ENCODE measurements at regions not wholly inside any gene's neighbourhood (a gene's known extent, or its start where the extent isn't known, plus 50 kb on each side); places are given as distances from the start of the nearest gene placed in this dataset.

DNA sequence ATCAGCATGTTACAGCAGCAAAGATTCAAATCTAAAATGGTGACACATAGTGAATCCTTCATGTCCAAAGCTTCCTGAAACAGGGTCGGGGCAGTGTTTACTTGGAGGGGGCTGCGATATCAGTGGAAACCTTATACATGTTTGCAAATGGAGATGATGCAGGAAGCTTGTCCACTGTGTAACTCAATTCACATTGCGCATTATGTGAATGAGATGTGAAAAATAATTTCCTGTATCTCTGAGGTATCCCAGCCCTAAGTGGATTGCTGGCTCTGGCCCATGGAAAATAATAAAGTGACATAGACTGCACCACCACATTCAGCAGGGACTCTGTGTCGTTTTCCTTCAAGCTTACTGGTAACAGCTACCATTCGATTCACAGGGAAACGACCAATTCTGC lies 505.5 kb downstream of the GALR1 start:
- no peak for DNase-seq (ENCODE audit: low read depth)

DNA sequence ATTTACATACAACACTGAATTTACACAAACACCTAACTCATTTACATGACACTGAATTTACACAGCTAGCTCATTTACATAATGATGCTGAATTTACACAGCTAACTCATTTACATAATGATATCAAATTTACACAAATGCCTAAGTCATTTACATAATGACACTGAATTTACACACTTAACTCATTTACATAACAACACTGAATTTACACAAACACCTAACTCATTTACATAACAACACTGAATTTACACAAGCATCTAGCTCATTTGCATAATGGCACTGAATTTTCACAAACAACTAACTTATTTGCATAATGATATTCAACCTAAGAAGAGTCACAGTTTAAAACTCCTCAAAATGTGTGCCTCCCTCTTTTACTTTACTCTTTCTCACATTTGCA lies 511.7 kb downstream of the GALR1 start:
- no peak for DNase-seq (ENCODE audit: low read depth)

DNA sequence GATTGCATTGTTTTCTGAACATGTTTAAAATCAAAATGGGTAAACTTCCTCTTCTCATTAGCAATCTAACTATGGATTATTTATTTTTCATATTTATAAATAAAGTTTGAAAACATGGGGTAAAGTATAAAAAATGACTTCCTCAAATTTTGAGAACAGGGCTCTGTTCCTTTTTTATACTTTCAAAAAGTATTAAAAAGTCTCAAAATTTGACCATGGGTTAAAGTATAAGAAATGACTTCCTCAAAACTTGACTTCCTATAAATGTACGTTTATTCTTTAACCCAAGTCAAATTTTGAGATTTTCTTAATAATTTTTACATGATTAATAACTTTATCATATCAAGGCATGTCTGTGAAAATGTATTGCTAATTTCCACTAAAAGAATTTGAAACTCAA lies 512.4 kb downstream of the GALR1 start:
- no peak for DNase-seq (ENCODE audit: low read depth)

DNA sequence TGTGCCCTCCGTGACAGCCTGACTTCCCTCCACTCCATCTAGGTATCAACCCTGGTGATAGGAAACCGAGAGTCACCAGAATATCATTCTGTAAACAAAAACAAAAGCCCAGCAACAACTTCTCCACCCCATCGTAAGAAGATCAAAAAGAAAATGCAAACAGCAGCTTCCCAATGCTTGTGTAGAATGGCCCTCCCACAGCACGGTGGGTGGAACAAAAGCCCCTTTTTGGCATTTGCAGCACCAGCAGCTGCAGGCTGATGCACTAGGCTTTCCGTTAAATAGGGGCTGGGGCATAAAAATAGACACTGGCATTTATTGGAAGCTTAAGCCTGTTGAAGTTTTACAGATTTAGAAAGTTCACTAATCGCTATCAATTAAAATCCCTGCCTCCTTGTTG lies 513.0 kb downstream of the GALR1 start:
- DNase-seq (ENCODE audit: low read depth) = no peak

DNA sequence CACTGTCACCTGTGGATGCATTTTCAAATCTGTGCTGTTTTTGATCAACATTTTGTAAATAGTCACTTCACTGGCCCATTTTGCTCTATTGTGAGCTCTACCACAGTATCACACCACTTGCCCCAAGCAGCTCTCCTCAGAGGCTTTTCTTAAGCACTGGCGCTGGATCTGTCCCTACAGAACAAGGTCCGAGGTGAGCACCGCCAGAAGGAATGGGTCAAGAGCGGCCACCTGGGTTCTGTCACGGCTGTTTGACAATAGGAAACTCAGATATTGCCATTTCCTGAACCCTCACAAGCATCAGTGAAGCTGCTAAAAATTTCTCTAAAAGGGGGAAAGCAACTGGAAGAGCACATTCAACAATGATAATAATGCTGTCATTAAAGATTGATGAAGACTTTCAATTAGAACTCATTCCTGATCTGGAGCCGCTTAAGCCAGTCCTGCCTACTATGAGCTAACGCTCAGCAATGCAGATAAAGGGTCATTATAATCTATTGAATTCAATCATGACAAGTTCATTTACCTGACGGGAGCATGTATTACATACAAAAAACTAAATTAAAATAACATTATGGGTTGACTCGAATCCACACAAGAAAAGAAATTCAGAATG lies 514.0 kb downstream of the GALR1 start:
- no peak for DNase-seq (ENCODE audit: low read depth)

DNA sequence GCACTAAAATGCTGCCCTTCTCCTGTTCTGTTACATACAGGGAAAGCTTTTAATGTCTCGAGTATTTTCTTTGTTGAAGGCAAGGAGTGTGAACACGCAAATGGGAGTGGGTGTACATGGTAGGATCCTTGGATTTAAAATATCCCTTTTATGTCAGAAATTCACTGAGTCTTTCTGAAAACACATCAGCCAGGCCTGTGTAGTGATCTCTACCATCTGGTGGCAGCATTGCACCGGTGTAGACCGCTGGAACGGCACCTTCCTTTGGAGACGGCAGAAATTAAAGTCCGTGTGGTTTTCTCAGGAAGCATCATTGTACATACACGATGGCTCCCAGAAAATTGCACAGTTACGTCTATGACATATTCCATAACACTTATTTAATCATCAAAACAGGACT lies 515.8 kb downstream of the GALR1 start:
- DNase-seq (ENCODE audit: low read depth) = no peak

DNA sequence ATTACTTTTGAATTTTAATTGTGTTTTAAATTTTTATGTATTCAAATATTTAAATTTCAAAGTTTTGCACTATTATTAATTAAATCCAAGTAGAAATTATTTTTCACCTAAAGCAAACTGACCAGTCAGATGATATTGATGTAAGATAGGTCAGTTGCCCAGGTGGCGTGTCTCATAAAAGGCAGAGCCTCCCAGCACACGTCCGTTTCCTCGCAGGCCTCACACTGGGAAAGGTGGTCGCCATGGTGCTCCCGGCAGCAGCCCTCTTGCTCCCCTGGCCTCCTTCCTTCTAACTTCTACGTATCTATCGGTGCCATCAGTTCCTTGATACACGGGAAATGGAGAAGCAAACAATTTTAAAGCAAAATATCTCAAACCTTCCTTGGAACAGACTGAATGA lies 516.8 kb downstream of the GALR1 start:
- no peak for DNase-seq (ENCODE audit: low read depth)

DNA sequence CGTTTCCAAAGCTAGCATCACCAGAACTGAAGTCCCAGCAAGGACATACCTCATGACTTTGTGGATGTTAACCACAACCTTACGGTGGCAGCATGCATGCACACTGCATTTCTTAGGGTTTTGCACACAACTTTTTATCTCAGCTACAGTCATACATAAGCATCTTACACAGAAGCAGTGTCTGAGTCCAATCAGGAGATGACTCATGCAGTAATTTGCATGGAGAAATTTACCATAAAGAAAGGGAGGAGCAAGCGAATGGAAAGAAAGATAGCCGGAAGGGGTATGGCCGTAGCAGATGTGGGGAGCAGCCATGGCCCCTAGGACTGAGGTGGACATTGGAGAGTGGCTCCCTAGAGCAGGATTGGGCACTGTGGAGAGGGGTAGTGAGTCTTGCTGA lies 522.5 kb downstream of the GALR1 start:
- no peak for DNase-seq (ENCODE audit: low read depth)

DNA sequence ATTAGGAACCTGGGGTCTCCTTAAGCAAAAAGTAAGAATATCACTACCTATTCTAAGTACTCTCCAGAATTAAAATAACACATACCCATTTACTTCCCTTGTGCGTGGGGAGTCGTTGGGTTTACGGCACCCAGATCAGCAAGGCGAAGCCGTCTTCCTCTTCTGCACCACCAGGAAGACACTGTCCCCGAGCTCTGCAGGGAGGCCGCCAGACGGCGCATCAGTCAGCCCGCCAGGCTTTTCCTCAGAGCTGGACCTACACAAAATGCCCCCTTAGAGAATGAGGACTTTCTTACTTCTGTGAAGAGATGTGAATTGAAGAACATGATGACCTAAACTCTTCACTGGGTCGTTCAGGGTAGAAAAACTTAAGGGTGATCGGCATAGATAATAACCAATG lies 526.5 kb downstream of the GALR1 start:
- DNase-seq (ENCODE audit: low read depth) = no peak

DNA sequence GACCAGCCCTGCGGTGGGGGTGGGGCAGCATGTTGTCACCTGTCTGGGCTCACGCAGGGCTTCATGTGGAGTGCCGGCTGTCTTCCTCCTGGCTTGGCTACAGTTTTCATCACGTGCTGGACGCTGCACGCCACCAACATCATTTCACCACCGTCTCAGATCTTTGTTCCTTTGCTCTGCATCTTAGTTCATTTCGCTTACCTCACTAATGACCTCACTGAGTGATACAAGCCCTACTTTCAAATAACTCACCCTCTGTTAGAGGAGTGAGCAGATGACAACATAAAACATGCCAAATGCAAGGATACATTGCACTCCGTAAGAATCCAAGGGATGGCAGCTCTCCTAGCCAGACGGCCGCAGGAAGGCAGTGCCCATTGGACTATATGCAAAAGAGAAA lies 527.5 kb downstream of the GALR1 start:
- DNase-seq (ENCODE audit: low read depth) = no peak

DNA sequence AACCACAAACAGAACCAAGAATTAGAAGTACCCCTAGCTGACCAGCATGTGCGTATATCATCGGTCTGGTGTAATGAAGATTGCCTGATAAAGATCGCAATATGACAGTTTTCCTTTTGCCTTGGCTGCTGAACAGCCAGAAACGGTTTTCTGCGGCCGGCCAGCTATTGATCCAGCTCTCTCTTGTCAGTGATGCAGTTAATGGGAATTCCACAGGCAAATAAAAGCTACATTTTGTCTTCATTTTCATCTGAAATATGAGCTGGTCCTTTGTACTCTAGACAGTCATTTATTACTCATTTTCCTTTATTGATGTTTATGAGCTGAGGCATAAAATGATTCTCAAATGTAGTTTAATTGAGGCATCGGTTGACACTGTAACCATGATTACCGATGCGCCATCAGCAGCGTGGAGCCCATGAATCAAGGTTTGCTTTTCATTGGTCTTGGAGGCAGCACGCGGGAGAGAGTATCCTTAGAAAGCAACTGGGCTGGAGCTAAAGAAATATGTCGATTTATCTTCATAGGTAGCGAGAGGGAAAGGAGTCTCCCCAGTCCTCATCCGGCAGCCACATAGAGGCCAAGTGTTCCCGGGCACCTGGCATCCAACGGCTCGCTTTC lies 535.2 kb downstream of the GALR1 start:
- DNase-seq (ENCODE audit: low read depth) = no peak

DNA sequence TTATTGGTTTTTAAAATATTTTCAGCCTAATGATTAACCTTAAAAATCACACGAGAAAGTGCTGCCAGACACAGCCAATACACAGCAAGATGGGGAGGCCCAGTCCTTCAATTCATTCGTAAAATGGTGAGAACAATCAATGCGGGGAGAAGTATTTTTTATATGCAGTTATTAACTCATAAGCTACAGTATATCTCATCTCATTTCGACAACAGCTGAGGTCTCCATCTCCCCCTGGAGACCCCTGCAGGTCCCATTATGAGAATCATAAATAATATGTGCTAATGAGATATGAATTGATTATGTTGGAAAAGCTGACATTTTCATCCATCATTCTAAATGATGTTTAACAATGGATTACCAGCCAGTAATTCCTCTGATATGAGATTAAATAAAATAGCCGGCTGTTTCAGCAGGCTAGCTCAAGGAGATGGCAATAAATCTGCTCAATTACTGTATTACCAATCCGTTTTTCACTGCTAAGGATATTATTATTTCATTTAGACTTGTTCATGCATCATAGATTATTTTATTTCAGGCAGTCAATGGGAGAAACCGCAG lies 535.8 kb downstream of the GALR1 start:
- DNase-seq (ENCODE audit: low read depth) = no peak

DNA sequence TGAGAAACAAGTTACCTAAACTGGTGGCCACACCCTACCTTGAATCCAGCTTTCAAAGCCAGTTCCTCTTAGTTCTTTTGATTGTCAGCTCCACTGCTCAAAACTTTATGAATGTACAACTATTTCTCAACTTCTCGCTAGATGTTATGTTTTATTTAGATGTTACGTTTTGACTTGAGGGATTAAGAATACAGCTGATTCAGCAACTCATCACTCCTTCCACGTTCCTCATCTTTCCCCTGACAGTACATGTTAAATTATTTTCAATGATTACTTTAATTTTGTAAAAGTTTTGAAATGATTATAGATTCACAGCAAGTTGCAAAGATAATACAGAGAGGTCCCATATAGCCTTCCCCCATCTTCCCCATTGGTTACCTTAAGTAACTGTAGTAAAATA lies 553.4 kb downstream of the GALR1 start:
- DNase-seq (ENCODE audit: low read depth) = no peak

DNA sequence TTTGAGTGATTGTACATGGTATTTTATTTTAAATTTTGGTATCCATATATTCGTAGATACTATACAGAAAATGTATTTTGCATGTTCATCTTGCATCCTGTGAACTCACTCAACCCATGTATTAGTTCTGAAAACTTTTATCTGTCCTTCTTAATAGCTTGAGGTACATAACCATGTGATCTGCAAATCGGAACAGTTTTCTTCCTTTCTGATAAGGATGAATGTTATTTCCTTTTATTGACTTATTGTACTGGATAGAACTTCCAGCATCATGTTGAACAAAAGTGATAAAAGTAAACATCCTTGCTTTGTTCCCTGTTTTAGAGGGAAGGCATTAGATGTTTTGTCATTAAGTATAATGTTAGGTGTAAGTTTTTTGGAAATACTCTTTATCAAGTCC lies 554.7 kb downstream of the GALR1 start:
- DNase-seq (ENCODE audit: low read depth) = no peak

DNA sequence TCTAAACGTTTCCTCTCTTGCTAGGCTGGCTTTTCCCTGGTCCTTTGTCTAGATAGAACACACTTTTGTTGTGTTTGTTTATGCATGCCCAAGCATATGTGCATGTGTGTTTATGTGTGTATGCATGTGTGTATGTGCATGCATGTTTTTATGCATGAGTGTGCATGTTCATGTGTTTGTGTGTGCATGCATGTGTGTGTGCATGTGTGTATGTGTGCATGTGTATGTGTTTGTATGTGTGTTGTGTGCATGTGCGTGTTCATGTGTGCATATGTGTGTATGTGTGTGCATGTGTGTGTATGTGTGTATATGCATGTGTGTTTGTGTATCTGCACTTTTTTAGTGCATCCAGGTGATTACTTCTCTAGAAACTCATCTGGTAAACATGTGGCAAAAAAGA lies 558.0 kb downstream of the GALR1 start:
- DNase-seq (ENCODE audit: low read depth) = no peak

DNA sequence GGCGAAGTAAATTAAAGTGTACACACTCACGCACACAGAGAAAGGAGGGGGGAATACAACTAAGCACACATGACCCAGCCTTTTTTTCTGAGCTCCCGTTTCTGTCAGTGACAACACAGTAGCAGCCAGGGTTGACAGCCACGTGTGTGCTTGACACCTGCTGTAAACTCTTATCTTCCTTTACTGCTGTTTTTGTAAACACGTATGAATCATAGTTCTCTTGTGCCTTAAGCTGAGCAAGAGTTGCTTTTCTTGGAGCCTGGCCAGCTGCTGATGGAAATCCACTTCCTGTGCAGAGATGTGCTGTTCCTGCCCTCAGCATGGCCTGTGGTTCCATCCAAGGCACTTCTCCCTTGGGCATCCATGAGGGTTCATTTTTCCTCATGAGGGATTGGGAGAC lies 561.9 kb downstream of the GALR1 start:
- no peak for DNase-seq (ENCODE audit: low read depth)

DNA sequence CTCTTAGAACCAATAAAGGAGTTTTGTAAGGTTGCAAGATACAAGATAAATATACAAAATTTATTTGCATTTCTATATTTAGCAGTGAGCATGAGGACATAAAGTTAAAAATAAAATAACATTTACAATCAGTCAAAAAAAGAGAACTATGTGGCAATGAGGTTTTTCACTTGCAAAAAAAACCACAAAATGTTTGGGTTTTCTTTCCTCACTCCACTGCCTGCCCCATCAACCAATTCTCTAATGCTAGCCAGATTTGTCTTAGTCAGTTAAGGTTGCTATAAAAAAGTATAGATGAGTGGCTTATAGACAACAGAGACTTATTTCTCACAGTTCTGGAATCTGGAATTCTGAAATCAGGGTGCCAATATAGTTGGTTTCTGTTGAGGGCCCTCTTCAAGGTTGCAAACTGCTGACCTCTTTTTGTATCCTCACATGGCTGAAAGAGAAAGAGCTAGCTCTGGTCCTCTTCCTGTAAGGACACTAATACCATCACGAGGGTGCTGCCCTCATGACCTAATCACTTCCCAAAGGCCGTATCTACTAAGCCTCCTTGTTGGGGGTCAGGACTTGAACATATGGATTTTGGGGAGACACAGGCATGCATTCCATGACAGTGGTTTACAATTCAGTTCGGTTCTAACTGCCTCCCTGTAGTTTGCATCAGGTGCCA lies 566.2 kb downstream of the GALR1 start:
- no peak for DNase-seq (ENCODE audit: low read depth)

DNA sequence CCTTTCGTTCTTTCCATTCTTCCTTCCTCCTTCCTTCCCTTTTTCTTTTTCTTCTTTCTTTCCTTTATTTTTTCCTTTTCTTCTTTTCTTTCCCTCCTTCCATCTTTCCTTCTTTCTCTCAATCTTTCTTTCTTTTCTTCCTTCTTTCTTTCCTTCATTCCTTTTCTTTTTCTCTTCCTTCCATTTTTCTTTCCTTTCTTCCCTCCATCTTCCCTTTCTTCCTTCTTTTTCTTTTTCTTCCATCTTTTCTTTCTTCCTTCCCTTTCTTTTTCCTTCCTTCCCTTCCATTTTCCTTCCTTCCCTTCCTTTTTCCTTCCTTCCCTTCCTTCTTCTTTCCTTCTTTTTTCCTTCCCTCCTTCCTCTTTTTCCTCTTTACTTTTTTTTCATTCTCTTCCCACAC lies 568.7 kb downstream of the GALR1 start:
- DNase-seq (ENCODE audit: low read depth) = no peak

DNA sequence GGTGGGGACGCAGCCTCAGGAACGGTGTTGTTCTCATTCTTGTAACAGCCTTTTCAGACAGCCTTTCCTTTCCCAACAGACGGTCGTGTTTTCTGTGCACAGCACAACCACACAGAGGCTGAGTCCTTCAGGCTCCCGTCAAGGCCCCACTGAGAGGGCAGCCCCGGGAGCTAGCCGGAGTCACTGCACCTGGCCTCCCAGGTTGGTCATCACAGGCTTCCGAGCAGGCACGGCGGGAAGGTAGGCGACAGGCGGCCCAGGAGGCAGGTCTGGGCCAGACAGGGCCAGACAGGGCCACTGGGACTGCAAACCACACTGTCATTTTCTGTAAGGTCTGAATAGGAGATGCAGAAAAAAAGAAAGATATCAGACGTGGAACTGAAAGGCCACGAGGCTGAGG lies 570.8 kb downstream of the GALR1 start:
- no peak for DNase-seq (ENCODE audit: low read depth)

DNA sequence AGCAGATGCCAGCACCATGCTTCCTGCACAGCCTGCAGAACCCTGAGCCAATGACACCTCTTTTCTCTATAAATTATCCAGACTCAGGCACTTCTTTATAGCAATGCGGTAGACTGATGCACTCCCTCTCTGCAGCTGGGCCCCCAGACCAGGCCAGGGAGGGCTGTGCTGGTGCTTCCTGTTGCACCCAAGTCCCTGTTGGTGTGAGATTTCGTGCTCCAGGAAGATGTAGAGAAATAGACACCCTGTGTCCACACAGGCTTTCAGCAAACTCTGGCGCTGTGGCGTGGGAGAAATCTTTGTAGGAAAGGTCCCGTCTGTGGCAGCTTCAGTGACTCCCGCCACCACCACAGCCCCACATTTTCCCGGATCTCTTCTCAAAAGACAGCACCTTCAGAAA lies 572.2 kb downstream of the GALR1 start:
- DNase-seq (ENCODE audit: low read depth) = no peak

DNA sequence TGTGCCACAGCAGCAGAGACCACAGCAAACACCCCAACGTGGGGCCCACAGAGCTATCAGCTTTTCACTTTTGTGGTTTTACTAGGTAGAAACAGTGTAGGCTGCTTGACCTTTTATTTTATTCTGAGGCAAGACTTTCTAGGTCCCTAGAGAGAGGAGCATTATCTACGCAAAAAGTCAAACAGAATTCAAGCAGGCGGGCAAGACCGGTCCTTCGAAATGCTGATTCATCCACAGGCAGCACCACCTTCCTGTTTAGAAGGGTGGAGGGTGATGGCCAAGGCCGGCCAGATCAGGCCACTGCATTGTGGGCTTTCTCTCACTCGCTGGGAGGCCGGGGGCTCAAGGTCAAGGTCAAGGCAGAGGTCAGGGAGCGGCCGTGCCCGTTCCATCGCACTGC lies 573.0 kb downstream of the GALR1 start:
- no peak for DNase-seq (ENCODE audit: low read depth)

DNA sequence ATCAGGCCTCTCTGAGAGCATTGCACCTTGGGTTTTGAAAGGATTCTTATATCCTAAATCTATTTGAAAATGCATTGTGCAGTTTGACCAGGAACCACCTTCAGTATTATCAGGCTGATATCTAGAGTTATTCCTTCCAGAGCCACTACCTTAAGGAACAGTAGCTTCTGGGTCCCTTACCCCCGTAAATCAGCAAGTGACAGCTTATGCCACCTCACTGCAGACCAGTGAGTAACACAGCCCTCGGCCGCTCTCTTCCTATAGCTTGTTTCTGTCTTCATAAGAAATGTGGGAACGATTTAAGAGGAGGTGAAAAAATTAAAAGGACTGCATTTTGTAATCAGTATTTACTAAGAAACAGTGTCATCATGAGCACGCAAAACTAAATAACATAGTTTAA lies 584.2 kb downstream of the GALR1 start:
- no peak for DNase-seq (ENCODE audit: low read depth)

DNA sequence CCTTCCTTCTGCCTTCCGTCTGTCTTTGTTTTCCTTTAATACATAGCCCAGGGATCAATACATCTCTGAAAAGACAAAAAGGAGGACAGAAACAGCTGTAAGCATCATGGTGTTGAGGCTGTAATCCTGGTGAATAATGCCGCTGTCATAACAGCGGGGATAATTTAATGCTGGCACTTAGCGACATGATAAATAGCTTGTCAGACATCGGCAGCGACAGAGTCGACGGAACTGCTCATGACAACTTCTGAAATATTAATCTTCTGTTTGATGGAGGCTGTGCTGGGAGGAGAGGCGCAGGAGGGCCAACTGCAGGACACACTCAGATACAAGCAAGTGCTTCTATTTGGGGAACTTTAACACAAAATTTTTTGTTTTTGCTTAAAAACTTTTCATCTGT lies 602.2 kb downstream of the GALR1 start:
- DNase-seq (ENCODE audit: low read depth) = no peak

DNA sequence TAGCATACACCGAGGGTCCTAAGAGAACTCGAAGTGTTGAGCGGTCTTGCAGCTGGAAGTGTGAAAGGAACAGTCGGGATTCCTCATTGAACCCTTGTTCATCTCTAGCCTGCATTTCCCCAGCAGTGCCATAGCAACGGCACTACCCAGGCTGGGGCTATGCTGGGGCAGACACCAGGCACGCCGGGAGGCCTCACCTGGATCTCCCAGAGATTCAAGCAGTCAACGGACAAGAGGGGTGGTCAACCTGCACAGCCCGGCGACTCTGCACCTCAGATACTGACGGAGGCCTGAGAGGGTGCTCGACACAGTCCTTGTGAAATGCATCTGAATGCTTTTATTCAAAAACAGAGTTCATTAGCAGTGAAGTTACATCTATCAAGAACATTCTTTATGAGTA lies 604.2 kb downstream of the GALR1 start:
- DNase-seq (ENCODE audit: low read depth) = no peak

All from activated gamma-delta T cell treated with anti-CD3 and anti-CD28 coated beads, Interleukin-2, amount 50 U/mL, for 16 hours (primary cell).